D721Med (cell line): ENCODE measurements at regions not wholly inside any gene's neighbourhood (a gene's known extent, or its start where the extent isn't known, plus 50 kb on each side); places are given as distances from the start of the nearest gene placed in this dataset.

ENCODE experiments used
- DNase-seq: peaks from one replicate; pipeline ENCODE4 v3.0.0; 2011; ENCODE audit warnings: low spot score; ENCODE audit not compliant: insufficient read length
- FAIRE-seq: peaks from 2 replicates; lab custom pipeline; 2011; peaks lifted over from hg19 to GRCh38; lab: Jason Lieb, UNC
- TF ChIP-seq, protein P1 (sequence below): IDR thresholded peaks from 2 replicates; pipeline ENCODE4 v1.5.1; 2012; ENCODE audit warnings: mild to moderate bottlenecking, control low read depth; ENCODE audit not compliant: insufficient read depth; ENCODE audit errors: missing control alignments

- DNase-seq (no peak), FAIRE-seq (no peak)
- TF ChIP-seq, protein P1, sequence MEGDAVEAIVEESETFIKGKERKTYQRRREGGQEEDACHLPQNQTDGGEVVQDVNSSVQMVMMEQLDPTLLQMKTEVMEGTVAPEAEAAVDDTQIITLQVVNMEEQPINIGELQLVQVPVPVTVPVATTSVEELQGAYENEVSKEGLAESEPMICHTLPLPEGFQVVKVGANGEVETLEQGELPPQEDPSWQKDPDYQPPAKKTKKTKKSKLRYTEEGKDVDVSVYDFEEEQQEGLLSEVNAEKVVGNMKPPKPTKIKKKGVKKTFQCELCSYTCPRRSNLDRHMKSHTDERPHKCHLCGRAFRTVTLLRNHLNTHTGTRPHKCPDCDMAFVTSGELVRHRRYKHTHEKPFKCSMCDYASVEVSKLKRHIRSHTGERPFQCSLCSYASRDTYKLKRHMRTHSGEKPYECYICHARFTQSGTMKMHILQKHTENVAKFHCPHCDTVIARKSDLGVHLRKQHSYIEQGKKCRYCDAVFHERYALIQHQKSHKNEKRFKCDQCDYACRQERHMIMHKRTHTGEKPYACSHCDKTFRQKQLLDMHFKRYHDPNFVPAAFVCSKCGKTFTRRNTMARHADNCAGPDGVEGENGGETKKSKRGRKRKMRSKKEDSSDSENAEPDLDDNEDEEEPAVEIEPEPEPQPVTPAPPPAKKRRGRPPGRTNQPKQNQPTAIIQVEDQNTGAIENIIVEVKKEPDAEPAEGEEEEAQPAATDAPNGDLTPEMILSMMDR, result no peak
These were observed 198.5 kb upstream of the BTBD3 start for GRCh38 chr20:11719153-11719552.

- FAIRE-seq (no peak), DNase-seq (no peak)
- TF ChIP-seq, protein P1, result no peak
These were observed 196.3 kb upstream of the BTBD3 start for GRCh38 chr20:11721411-11721810.

DNA sequence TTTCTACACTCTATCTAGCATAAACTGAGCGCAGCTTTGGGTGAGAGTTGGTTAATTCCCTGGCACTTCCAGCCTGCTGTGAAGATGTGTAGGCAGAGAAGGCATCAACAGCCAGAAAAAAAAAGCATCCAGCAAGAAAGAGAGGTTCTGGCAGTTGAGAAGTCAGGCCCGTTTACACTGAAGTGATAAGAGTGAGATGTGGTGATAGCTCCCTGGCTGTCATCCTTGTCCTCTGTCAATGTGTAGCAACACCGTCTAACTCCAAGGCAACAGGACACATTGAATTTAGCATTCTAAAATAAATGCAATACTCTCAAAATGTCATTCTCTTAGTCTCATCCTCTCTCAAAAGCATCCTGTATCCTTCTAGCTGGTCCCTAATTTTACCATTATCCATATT lies 193.6 kb upstream of the BTBD3 start:
- FAIRE-seq, result no peak
- TF ChIP-seq, protein P1, result no peak
- no peak for DNase-seq

DNA sequence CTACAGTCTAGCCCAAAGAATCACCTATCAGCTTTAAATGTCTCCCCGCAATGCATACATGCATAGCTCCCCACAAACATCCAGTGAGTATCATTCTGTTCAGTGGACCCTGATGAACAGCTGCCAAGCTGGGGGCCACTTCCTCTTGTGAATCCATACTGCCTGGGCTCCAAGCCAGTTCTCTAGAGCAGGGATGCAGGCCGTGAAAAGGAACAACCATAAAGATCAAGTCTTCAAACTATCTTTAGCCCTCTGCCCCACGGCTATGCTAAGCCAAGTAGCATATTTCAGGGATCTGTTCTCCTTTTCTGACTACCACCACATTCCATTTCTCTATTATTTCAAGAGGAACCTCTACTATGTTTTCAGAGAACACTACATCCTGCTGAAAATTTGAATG lies 191.7 kb upstream of the BTBD3 start:
- FAIRE-seq (no peak), DNase-seq (no peak)
- TF ChIP-seq, protein P1, result no peak

DNA sequence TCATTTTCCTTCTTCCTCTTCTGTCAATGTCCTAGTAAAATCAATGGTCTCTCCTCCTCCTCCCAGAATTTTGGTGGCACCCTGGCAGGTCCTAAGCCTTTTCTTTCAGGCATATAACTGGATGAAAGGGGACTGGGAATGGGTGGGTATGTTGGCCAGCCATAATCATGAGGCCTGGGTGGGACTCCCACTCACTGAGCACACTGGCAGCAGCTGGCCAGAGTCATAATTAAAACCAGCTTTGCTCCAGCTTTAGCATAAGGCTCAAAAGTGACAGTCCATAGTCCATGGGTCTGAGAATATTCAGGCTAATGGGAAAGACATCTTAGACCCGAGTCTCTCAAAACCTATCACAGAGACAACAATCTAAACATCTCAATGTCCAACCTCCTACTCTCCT lies 190.0 kb upstream of the BTBD3 start:
- TF ChIP-seq, protein P1, result no peak
- no peak for FAIRE-seq
- no peak for DNase-seq

DNA sequence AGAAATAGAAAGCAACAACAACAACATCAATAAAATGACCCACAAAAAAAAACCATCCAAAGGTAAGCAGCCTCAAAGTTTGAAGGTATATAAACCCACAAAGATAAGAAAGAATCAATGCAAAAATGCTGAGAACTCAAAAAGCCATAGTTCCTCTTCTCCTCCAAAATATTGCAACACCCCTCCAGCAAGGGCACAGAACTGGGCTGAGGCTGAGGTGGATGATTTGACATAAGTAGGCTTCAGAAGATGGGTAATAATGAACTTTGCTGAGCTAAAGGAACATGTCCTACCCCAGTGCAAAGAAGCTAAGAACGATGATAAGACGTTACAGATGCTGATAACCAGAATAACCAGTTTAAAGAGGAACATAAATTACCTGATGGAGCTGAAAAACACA lies 188.8 kb upstream of the BTBD3 start:
- TF ChIP-seq, protein P1, result no peak
- DNase-seq (no peak), FAIRE-seq (no peak)

DNA sequence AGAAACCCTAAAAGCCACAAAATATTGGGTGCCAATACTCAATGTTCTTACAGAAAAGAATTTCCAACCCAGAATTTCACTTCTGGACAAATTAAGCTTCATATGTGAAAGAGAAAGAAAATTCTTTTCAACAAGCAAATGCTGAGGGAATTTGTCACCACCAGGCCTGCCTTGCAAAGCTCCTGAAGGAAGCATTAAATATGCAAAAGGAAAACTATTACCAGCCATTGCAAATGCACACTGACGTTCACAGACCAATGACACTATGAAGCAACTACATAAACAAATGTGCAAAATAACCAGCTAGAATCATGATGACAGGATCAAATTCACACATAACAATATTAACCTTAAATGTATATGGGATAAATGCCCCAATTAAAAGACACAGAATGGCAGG lies 187.9 kb upstream of the BTBD3 start:
- FAIRE-seq (no peak), DNase-seq (no peak)
- TF ChIP-seq, protein P1, result no peak
